KG1 (cell line): ENCODE measurements at regions not wholly inside any gene's neighbourhood (a gene's known extent, or its start where the extent isn't known, plus 50 kb on each side); places are given as distances from the start of the nearest gene placed in this dataset.

ENCODE experiments used
- DNase-seq: peaks from one replicate; lab custom pipeline; 2025; lab: John Stamatoyannopoulos, UW

GRCh38 chr3:72157748-72158638, 373.0 kb upstream of the PROK2 start:
- DNase-seq: no peak

- DNase-seq: no peak
Observed at GRCh38 chr3:72155391-72156064, 370.6 kb upstream of the PROK2 start.

GRCh38 chr3:72154391-72155335, 369.7 kb upstream of the PROK2 start:
- DNase-seq: no peak

GRCh38 chr3:72153477-72154314, 368.7 kb upstream of the PROK2 start:
- DNase-seq: no peak

- DNase-seq: no peak
Observed at GRCh38 chr3:72152551-72153476, 367.9 kb upstream of the PROK2 start.

- DNase-seq: no peak
Observed at GRCh38 chr3:72151465-72152238, 366.7 kb upstream of the PROK2 start.

GRCh38 chr3:72150634-72151412, 365.9 kb upstream of the PROK2 start:
- no peak for DNase-seq

- DNase-seq: no peak
Observed at GRCh38 chr3:72149645-72150300, 364.8 kb upstream of the PROK2 start.

GRCh38 chr3:72147600-72147999, 362.7 kb upstream of the PROK2 start:
- DNase-seq: no peak

- DNase-seq: no peak
Observed at GRCh38 chr3:72145506-72146380, 360.8 kb upstream of the PROK2 start.

GRCh38 chr3:72144773-72145505, 360.0 kb upstream of the PROK2 start:
- no peak for DNase-seq

- DNase-seq: no peak
Observed at GRCh38 chr3:72143966-72144717, 359.2 kb upstream of the PROK2 start.

- no peak for DNase-seq
Observed at GRCh38 chr3:72143322-72143721, 358.4 kb upstream of the PROK2 start.

- no peak for DNase-seq
Observed at GRCh38 chr3:72142028-72142427, 357.1 kb upstream of the PROK2 start.

GRCh38 chr3:72141264-72141663, 356.3 kb upstream of the PROK2 start:
- no peak for DNase-seq

GRCh38 chr3:72139316-72139715, 354.4 kb upstream of the PROK2 start:
- DNase-seq: no peak
